ENCODE measurements at regions not wholly inside any gene's neighbourhood (a gene's known extent, or its start where the extent isn't known, plus 50 kb on each side); places are given as distances from the start of the nearest gene placed in this dataset.

- no peak for TF ChIP-seq EZH2 (IDR thresholded peaks at IDR 0.05; ENCODE audit: insufficient read depth, low read length)
- no peak for TF ChIP-seq CTCF (IDR thresholded peaks at IDR 0.05; ENCODE audit: insufficient read depth, low read depth, low read length)
- H3K9ac ChIP-seq (ENCODE audit: low read length) = no peak overlapping the region
- H3K9me3 ChIP-seq (ENCODE audit: insufficient read depth, low read depth, low read length) = no peaks in the 10 kb centered on the region
- H3K4me3 ChIP-seq (ENCODE audit: insufficient read depth, low read depth, low read length) = no peak overlapping the region
- Mint-ChIP-seq H3K36me3 (ENCODE audit: low read depth, unreplicated experiment) (peaks cover 8% of the 10 kb centered on the region), H3K9me3 (ENCODE audit: unreplicated experiment) (peaks cover 6% of the 10 kb centered on the region), H3K4me3 (ENCODE audit: unreplicated experiment) (no peak overlapping the region), H3K27me3 (ENCODE audit: low read depth, unreplicated experiment) (peaks cover 44% of the 10 kb centered on the region), H3K27ac (ENCODE audit: unreplicated experiment) (no peak overlapping the region), H3K4me1 (ENCODE audit: low read depth, unreplicated experiment) (peaks cover 12% of the 10 kb centered on the region)
- DNase-seq (ENCODE audit: low read depth) (no peak), FAIRE-seq (no peak)
- H2AFZ ChIP-seq (ENCODE audit: low read depth, low read length) = no peak overlapping the region
- H3K79me2 ChIP-seq (ENCODE audit: insufficient read depth, low read length) = no peaks in the 10 kb centered on the region
- no peaks in the 10 kb centered on the region for H3K36me3 ChIP-seq (ENCODE audit: insufficient read depth, low read length)
- H3K27me3 ChIP-seq (ENCODE audit: insufficient read depth, low read length) = peaks cover 20% of the 10 kb centered on the region
- peaks cover 7% of the 10 kb centered on the region for H3K4me1 ChIP-seq (ENCODE audit: insufficient read depth, low read length)
- H3K4me2 ChIP-seq (ENCODE audit: low read length) = no peak overlapping the region
- H4K20me1 ChIP-seq (ENCODE audit: insufficient read depth, low read length) = no peaks in the 10 kb centered on the region
- no peak overlapping the region for H3K27ac ChIP-seq (ENCODE audit: low read depth, low read length)
Measured at GRCh38 chr3:72233571-72233970, 448.6 kb upstream of the PROK2 start.

- Histone ChIP-seq H3K9ac (ENCODE audit: low read length) (no peak overlapping the region), H4K20me1 (ENCODE audit: insufficient read depth, low read length) (no peaks in the 10 kb centered on the region), H3K4me1 (ENCODE audit: insufficient read depth, low read length) (peaks cover 4% of the 10 kb centered on the region), H3K27me3 (ENCODE audit: insufficient read depth, low read length) (peaks cover 23% of the 10 kb centered on the region), H3K79me2 (ENCODE audit: insufficient read depth, low read length) (no peaks in the 10 kb centered on the region), H3K4me2 (ENCODE audit: low read length) (no peak overlapping the region), H3K9me3 (ENCODE audit: insufficient read depth, low read depth, low read length) (no peaks in the 10 kb centered on the region), H3K27ac (ENCODE audit: low read depth, low read length) (no peak overlapping the region), H3K36me3 (ENCODE audit: insufficient read depth, low read length) (no peaks in the 10 kb centered on the region), H3K4me3 (ENCODE audit: insufficient read depth, low read depth, low read length) (no peak overlapping the region), H2AFZ (ENCODE audit: low read depth, low read length) (no peak overlapping the region)
- H3K27ac Mint-ChIP-seq (ENCODE audit: unreplicated experiment) = no peak overlapping the region
- peaks cover 9% of the 10 kb centered on the region for H3K4me1 Mint-ChIP-seq (ENCODE audit: low read depth, unreplicated experiment)
- peaks cover 51% of the 10 kb centered on the region for H3K27me3 Mint-ChIP-seq (ENCODE audit: low read depth, unreplicated experiment)
- DNase-seq (ENCODE audit: low read depth) (no peak), FAIRE-seq (no peak)
- no peak for TF ChIP-seq CTCF (IDR thresholded peaks at IDR 0.05; ENCODE audit: insufficient read depth, low read depth, low read length)
- no peak for TF ChIP-seq EZH2 (IDR thresholded peaks at IDR 0.05; ENCODE audit: insufficient read depth, low read length)
- H3K9me3 Mint-ChIP-seq (ENCODE audit: unreplicated experiment) = peaks cover 12% of the 10 kb centered on the region
- H3K4me3 Mint-ChIP-seq (ENCODE audit: unreplicated experiment) = no peak overlapping the region
- H3K36me3 Mint-ChIP-seq (ENCODE audit: low read depth, unreplicated experiment) = peaks cover 8% of the 10 kb centered on the region
Measured at GRCh38 chr3:72232777-72233176, 447.8 kb upstream of the PROK2 start.

- no peak overlapping the region for H3K4me3 Mint-ChIP-seq (ENCODE audit: unreplicated experiment)
- Histone ChIP-seq H3K9me3 (ENCODE audit: insufficient read depth, low read depth, low read length) (no peaks in the 10 kb centered on the region), H2AFZ (ENCODE audit: low read depth, low read length) (no peak overlapping the region), H3K79me2 (ENCODE audit: insufficient read depth, low read length) (no peaks in the 10 kb centered on the region), H3K27me3 (ENCODE audit: insufficient read depth, low read length) (peaks cover 23% of the 10 kb centered on the region), H3K4me3 (ENCODE audit: insufficient read depth, low read depth, low read length) (no peak overlapping the region), H4K20me1 (ENCODE audit: insufficient read depth, low read length) (no peaks in the 10 kb centered on the region), H3K9ac (ENCODE audit: low read length) (no peak overlapping the region), H3K36me3 (ENCODE audit: insufficient read depth, low read length) (no peaks in the 10 kb centered on the region), H3K4me2 (ENCODE audit: low read length) (no peak overlapping the region), H3K27ac (ENCODE audit: low read depth, low read length) (no peak overlapping the region), H3K4me1 (ENCODE audit: insufficient read depth, low read length) (peaks cover 4% of the 10 kb centered on the region)
- peaks cover 12% of the 10 kb centered on the region for H3K9me3 Mint-ChIP-seq (ENCODE audit: unreplicated experiment)
- H3K27ac Mint-ChIP-seq (ENCODE audit: unreplicated experiment) = no peak overlapping the region
- no peak for DNase-seq (ENCODE audit: low read depth)
- peaks cover 51% of the 10 kb centered on the region for H3K27me3 Mint-ChIP-seq (ENCODE audit: low read depth, unreplicated experiment)
- H3K4me1 Mint-ChIP-seq (ENCODE audit: low read depth, unreplicated experiment) = peaks cover 8% of the 10 kb centered on the region
- TF ChIP-seq CTCF (IDR thresholded peaks at IDR 0.05; ENCODE audit: insufficient read depth, low read depth, low read length) = no peak
- FAIRE-seq = no peak
- peaks cover 8% of the 10 kb centered on the region for H3K36me3 Mint-ChIP-seq (ENCODE audit: low read depth, unreplicated experiment)
Measured at GRCh38 chr3:72232331-72232730, 447.4 kb upstream of the PROK2 start.

Measured in astrocyte (in vitro differentiated cells and primary cell).